GM12878 (cell line): ENCODE measurements at regions not wholly inside any gene's neighbourhood (a gene's known extent, or its start where the extent isn't known, plus 50 kb on each side); places are given as distances from the start of the nearest gene placed in this dataset.

Source experiments
- CHD2 ChIP-seq: IDR thresholded peaks from 2 replicates; pipeline ENCODE4 v1.6.1; 2011; ENCODE audit warnings: low read depth, low read length, improper control_type of control experiment, borderline replicate concordance
- CTCF ChIP-seq, 3 experiments: IDR thresholded peaks in 2 of 3; conservative IDR thresholded peaks in 1 of 3; 2 replicates each; pipeline ENCODE4 v1.5.1; 2011; ENCODE audit warnings: low read depth in 3 of 3, low read length in 3 of 3, mild to moderate bottlenecking in 3 of 3, control low read depth in 2 of 3, moderate library complexity in 2 of 3, inconsistent platforms in 1 of 3, mixed read lengths in 1 of 3; ENCODE audit not compliant: control insufficient read depth in 2 of 3, insufficient read depth in 1 of 3; ENCODE audit errors: extremely low read depth in 1 of 3
- HDAC2 ChIP-seq: fragments of 200-600 bp; sonication (generic); IDR thresholded peaks from 2 replicates; pipeline ENCODE4 v1.6.1; 2017
- POLR2AphosphoS2 ChIP-seq: IDR thresholded peaks from 2 replicates; pipeline ENCODE4 v1.6.1; 2011; ENCODE audit warnings: low read depth, mild to moderate bottlenecking, low read length, improper control_type of control experiment, moderate library complexity
- POLR2AphosphoS5 ChIP-seq: IDR thresholded peaks from 2 replicates; pipeline ENCODE4 v1.6.1; 2011; ENCODE audit warnings: mild to moderate bottlenecking, low read length, inconsistent platforms
- SMARCA5 ChIP-seq: fragments of 450-650 bp; IDR thresholded peaks from 2 replicates; pipeline ENCODE4 v1.6.1; 2017; ENCODE audit warnings: mild to moderate bottlenecking
- ZSCAN29 ChIP-seq: fragments of 450-650 bp; IDR thresholded peaks from 2 replicates; pipeline ENCODE4 v1.6.1; 2017; ENCODE audit warnings: mild to moderate bottlenecking, moderate library complexity
- ZZZ3 ChIP-seq: IDR thresholded peaks from 2 replicates; pipeline ENCODE4 v1.6.1; 2011; ENCODE audit warnings: low read depth; ENCODE audit not compliant: control insufficient read depth, insufficient read length
- TF ChIP-seq, protein P1 (sequence below): IDR thresholded peaks from 2 replicates; pipeline ENCODE4 v1.6.1; 2011; ENCODE audit warnings: borderline replicate concordance, low read depth, mild to moderate bottlenecking, moderate library complexity, mixed read lengths, low read length; ENCODE audit not compliant: insufficient read depth; ENCODE audit errors: extremely low read length

- TF ChIP-seq POLR2AphosphoS5 (no peak), SMARCA5 (no peak), CHD2 (no peak), HDAC2 (no peak), CTCF (IDR thresholded peaks at IDR 0.05 in 2 of 3, conservative IDR thresholded peaks at IDR 0.05 in 1 of 3; ENCODE audit: control insufficient read depth in 2 of 3, extremely low read depth in 1 of 3, insufficient read depth in 1 of 3, low read depth in 3 of 3, low read length in 3 of 3) (no peak), ZSCAN29 (no peak), POLR2AphosphoS2 (no peak), ZZZ3 (no peak)
- TF ChIP-seq, protein P1, sequence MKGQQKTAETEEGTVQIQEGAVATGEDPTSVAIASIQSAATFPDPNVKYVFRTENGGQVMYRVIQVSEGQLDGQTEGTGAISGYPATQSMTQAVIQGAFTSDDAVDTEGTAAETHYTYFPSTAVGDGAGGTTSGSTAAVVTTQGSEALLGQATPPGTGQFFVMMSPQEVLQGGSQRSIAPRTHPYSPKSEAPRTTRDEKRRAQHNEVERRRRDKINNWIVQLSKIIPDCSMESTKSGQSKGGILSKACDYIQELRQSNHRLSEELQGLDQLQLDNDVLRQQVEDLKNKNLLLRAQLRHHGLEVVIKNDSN, result no peak
These were observed 573.2 kb downstream of the GLRX3 start for GRCh38 chr10:130709415-130709814.
